ENCODE measurements at regions not wholly inside any gene's neighbourhood (a gene's known extent, or its start where the extent isn't known, plus 50 kb on each side); places are given as distances from the start of the nearest gene placed in this dataset.

GRCh38 chr12:77722536-77722935, 108.2 kb upstream of the NAV3 start:
- TF ChIP-seq CTCF (IDR thresholded peaks at IDR 0.05; ENCODE audit: poor library complexity) (no peak), EZH2 (IDR thresholded peaks at IDR 0.05; ENCODE audit: borderline replicate concordance) (no peak), EZH2phosphoT487 (IDR thresholded peaks at IDR 0.05; ENCODE audit: low read depth, severe bottlenecking, unreplicated experiment) (no peak)
